HG02623 (cell line): ENCODE measurements at regions not wholly inside any gene's neighbourhood (a gene's known extent, or its start where the extent isn't known, plus 50 kb on each side); places are given as distances from the start of the nearest gene placed in this dataset.

Experiments used
- ATAC-seq: cut with Tn5 transposase; IDR thresholded peaks from one replicate; pipeline ENCODE4 v1.9.1; 2021; ENCODE audit warnings: moderate library complexity; ENCODE audit not compliant: unreplicated experiment

DNA sequence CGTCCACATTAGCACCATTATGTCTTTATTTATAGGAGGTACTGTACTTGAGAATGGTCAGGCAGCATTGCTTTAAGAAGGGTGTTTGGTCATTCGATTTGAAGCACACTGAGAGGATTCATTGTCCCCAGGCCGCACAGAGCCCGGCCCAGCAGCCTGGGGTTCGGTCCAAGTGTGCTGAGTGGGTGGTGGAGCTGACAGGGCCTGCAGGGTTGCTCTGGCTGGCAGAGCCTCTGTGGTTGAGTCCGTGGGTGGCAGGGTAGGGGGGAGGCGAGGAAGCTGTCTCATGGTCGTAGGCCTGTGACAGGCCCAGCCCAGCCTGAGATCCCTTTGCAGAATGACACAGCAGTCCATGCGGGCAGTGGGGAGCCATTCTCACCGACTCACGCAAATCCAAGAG is 227.7 kb upstream of the TOPAZ1 start:
- ATAC-seq = no peak

DNA sequence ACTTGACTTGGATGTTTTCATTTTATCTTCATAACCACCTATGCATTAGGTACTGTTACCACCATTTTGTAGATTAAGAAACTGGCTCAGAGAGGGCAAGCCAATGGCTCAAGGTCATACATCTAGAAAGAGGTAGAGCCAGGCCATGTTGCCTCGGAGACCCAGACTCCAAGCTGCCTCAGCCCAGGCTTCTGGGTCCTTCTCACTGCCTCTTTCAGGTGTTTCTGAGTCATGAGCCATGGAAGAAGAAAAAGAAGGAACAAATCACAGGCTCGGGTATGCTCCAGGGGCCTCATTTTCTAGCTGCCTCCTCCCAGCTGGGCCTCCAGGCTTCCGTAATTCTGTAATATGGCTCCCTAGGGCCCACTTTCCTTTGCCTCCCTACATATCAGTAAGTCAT is 226.5 kb upstream of the TOPAZ1 start:
- no peak for ATAC-seq

DNA sequence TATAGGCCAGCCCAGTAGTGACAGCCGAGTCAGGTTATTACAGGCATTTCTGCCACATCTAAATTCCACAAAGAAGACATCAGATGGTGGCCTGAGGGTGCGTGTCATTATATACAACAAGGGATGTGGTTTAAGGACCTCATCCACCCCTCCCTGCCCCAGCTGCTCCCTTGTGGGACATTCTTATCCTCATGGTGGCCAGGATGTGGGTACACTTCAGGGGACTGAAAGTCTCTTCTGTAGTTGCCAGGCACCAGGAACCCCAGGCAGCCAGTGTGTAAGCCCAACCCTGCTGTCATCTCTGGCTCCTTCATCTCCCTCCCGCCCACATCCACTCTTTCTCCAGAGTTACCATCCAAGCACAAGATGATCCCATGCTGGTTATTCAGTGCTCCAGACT is 224.9 kb upstream of the TOPAZ1 start:
- no peak for ATAC-seq

DNA sequence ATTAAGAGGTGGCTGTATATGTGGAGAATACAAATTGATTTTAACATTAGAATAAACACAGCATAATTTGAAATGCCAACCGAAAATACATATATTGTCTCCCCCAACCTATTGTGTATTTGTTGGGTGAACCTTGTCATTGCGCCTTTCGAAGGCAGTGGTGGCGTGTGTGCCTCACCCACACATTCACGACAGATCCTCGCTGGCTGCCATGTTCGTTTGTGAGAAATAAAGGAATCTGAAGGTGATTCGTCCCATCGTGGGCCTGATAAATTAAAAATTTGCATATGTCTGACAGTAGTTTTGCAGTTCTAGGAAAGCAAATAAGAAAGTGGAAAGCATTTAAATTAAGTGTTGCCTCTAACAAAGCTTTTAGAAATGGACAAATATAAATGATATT is 222.8 kb upstream of the TOPAZ1 start:
- ATAC-seq = no peak

DNA sequence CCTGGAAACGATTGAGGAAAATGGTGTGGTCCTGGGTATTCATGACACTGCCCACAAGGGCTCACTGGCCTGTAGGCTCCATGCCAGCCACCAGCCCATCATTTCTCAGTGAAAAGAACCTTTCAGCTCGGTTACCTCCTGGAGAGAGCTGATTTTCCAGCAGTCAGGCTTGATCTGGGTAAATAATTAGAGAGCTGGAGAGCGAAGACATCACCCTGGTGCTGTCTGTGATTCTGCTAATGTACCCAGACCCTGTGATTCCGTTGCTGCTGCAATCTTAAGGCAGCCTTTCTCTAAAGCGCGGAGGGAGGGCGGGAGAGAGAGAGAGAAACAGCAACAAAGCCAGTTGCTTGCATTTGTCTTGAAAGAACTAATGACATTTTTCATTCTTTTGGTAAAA is 221.9 kb upstream of the TOPAZ1 start:
- ATAC-seq = no peak

DNA sequence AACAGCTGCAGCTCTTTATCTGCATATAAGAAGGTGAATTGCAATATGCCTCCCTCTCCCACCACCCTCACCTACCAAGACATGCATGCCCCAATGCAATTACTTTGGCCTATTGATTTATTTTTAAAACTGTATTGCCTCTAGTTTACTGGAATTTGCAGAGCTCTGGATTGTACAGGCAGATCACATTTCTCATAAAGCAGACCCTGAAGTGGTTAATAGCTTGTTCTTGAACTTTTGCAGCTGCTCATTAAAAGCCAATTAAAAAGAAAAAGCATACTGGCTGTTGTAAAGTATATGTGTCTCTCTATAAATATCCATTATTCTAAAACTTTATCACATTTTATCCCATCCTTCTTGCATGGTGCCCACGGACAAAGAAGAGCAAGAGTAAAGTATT is 221.5 kb upstream of the TOPAZ1 start:
- no peak for ATAC-seq

DNA sequence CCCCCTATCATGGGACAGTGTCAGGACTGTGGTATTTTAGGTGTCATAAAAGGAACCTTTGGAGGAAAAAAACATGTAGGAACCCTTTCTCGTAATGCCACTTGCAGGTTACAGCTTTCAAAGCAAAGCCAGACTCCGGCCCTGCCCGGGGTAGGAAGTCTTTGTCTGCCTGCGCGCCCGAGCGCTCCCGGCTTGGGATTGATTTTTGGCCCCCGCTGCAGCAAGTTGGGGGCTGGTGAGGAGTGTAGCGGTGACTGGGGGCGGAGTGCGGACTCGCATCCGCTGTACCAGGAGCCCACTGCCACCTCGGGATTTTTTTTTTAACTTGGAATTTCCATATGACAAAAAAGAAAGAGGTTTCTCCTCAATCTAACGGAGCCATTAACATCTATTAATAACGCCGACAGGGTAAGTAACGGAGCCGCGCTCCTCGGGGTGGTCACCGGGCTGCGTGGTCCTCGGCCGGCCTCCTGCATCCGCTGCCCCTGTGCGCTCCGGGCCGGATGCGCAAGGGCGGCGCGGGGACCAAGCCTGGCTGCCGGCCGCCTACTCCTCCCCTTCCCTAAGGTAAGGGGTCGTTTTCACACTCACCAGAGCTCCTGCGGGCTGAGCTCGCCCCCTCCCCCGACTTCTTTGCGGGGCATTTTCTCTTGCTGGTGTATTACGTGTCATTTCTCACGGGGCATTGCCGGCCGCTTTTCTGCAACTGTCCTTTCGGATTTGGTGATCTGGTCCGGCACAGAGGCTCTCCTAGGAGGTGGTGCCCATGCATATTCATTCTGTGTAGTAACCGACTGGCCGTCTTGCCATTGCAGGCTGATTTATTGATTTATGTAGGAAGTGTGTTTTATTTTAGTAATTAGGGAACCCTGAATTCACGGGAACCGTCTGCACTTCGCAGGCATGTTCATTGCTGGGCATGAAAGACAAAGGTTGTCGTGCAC is 219.8 kb upstream of the TOPAZ1 start:
- ATAC-seq = no peak

DNA sequence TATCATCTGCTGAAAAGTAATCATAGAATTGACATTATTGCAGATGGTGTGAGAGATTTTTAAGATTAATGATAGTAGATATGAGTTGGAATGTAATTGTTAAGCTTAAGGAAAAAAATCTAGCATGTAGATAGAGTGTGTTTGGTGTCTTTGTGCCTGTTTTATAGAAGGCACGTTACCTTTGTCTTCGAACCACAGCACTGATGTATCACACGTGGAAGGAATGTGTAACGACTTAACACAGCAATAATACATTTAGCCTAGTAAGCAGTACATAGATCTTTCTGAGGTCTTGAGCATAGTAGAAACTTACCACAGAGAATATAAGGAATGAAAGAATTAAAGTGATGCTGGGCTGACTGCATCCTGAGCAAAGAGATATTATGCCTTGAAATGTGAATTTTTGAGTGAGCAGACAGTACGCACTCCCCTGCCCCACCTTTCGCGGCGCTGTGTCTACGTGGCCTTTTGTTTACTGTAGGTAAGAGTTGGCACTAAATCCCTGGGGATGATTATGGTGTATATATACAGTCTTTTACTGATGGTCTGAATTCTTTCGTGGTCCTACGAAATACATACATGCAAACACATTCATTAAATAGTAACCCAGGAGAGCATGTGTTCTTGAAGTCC is 217.6 kb upstream of the TOPAZ1 start:
- ATAC-seq = no peak

DNA sequence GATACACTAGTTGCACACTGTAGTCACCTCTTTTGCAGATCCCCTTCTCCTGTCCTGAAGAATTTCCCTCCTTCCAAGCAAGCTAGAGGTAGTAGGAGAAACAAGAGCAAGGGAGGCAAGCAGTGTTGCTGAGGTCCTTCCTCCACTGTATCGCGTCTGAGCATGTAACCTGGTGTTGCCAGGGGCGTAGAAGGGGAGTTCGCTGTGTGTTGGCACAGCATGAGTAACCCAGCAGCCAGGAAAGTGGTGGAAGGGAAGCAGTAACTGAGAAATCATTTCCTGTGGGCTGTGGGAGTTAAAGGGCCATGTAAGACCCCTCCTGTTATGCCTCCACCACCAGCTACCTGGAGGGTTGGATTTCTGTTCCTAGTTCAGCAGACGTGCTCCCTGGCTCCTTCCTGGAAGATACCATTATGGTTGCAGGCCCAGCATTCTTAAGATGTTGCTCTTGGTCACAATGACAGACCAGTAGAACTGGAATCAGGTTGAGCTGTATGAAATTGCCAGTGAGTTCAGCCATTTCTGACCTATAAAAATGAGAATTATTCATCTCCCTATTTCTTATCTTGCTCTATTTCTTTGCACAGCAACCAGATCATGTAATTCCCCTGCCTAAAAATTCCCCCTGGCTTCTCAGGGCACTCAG is 215.3 kb upstream of the TOPAZ1 start:
- no peak for ATAC-seq

DNA sequence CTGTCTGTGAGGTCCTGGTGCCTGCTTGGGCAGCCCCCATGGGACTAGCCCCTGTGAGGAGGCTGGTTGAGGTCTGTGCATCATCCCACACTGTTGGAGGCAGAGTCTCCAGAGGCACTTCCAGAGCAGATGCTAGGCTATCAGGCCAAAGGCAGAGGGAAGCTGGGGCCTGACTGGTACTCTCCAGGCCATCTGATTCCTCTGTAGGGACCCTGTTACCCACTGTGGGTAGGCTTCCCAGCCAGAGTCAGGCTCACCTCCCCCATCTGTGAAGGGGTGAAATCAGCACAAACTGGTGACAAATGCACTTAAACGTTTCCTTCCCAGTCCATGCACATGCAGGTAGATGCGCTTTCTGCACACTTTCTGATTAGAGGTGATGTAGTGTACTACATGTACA is 212.6 kb upstream of the TOPAZ1 start:
- ATAC-seq = no peak

DNA sequence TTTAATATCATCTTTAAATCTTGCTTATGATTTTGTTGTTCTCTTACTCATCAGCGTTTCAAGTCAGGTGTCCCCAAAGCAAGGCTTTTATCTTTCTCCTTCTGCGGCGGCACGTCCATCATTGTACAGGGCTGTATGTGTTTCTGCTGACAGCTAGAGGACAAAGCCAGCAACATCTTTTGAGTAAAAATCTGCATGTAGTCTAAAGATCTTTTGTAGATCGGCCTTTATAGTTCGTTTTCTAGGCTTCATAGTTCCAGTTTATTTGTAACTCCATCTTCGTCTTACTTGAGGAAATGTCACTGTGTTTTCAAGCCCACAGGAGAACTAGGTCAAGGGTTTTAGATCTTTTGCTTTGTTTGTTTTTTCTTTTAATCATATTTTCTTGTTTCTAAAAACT is 211.4 kb upstream of the TOPAZ1 start:
- no peak for ATAC-seq

DNA sequence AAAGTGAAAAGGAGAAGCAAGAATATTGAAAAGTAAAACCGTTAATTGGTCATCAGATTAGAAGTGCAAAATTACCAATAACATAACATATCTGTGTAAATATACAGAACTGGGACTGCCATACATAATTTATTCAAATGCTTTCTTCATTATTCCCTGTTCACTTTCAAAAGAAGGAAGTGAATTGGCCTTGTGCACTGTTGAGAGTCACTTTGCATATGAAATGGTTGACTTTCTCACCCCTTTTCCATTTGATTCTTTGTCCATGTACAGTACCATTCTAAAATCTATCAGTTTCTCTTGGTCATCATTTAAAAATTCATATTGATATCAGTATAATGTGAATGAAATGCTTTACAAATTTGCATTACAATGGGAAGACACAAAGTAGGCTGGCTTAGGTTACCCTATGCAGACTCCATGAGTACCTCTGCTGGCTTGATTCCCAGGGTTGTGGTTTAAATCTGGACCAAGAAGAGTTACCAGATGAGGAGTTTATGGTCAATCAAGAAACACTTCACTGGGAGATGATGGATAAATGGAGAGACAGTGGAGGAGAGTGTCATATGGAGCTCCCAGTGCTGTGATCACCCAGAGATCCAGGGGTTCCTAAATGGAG is 210.9 kb upstream of the TOPAZ1 start:
- no peak for ATAC-seq

DNA sequence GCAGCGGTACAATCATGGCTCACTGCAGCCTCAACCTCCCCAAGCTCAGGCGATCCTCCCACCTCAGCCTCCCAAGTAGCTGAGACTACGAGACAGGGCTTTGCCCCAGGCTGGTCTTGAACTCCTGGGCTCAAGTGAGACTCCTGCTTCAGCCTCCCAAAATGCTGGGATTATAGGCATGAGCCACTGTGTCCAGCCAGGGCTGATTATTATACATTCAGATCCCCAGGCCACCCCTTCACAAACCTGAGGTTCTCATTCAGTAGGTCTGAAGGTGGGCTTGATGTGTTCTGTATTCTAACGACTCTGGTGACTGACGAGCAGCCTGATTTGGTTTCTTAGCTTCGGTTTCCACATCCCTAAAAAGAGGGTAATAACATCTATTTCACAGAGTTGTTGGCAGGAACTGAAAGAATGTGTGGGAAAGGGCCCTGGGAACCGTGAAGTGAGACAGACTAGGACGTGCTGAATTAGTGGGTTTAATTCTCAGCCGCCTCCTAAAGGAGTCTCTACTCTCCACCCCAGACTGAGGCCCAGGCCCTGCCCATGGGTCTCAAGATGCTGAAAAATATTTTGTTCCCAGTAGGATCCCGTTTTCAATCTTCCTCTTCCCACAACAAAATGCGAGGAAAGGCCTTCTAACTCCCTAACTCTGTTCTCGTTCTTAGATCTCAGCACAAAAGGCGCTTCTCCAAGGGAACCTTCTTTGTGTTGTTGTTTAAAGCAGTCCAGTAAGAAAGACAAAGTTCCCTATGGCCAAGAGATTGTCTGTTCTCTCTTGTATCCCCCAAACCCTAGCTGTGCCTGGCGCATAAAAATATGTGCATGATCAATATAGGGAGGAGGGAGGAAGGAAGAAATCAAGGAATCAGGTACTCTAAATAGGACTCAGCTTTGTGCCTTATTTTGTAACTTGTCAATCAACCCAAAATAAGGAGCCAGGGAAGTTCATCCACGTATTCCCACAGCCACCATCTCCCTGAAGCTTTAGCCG is 210.0 kb upstream of the TOPAZ1 start:
- ATAC-seq = no peak

DNA sequence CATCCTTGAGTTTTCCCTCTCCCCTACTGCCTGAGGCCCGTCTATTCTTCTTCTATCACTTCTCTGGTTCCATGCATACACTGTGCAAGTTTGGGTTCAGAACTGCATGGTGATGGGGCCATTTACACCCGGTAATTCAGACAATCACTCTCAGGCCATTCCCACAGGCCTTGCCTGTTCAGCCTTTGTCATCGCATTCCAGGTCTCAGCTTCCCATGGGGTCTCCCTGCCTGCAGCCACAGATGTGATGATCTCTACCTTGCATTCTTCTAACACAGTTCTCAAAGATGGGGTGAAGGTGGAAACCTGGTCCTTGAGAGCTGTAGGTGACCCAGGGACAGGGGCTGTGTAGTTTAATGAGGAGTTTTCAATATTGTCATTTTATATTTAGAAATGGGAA is 209.2 kb upstream of the TOPAZ1 start:
- ATAC-seq = no peak

DNA sequence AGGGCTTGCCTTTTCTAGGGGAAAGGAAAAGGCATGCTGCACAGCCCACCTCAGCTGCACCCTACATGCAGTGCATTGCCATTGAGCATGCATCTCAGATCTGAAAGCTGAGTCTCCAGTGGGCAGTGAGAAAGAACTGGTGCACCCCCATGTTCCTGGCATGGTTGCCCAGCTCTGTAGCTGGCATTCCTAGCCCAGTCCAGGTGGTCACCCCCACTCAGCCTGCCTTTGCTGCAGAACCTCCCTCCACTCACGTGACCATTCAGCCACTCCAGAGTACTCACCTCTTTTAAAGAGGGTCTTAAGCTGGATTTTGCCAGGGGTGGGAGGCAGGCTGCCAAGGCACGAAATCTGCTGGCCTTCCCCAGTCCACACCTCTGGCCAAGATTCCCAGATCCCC is 208.6 kb upstream of the TOPAZ1 start:
- no peak for ATAC-seq

DNA sequence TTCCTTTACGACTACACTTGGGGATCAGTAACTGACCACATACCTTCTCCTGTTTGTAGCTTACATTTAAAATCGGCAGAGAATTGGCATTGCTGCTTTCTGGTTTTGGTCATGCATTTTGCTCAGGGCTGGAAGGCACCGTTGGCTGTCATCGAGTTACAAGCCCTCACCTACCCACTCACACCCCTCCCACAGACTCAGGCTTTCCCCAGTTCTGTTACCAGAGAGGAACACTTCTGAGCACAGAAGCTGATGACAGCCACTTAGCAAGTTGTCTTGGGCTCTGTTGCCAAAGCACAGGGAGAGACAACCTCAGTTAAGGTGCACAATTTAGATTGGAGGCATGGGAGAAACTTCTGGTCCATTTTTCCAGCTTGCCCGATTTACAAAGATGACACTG is 204.8 kb upstream of the TOPAZ1 start:
- no peak for ATAC-seq

DNA sequence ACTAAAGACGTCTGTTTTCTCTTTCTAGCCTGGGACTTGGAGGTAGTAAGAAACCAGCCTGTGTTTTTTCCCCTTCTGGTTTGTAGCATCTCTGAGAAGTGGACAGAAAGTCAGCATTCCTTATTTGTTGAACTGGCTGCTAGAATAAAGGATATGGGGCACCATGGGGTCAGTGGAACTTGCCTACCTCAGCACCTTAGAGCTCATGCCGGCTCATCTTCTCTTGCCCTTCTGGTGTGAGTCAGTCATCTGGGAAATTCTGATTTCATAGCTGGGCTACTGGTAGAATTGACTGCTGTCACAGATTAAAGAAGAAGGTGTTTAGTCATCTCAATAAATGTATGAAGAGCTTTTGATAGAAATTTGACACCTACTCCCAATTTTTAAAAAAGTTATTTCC is 202.7 kb upstream of the TOPAZ1 start:
- ATAC-seq = no peak

DNA sequence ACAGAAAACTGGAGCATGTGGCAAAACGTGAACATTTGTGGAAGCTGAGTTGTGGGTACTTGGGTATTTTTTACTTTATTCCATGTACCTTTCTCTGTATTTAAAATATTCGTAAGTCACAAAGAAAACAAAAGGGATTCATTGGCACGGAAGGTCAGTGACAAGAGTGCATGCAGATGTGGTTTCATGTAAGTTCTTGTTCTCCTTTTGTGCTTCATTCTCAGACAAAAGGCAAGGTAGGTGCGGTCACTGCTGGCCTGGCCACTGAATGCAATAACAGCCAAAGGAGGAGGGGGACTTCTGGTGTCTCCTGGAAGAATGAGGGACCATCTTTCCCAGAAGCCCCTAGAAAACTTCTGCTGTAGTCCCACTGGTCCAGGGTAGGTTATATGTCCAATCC is 200.0 kb upstream of the TOPAZ1 start:
- ATAC-seq = no peak

DNA sequence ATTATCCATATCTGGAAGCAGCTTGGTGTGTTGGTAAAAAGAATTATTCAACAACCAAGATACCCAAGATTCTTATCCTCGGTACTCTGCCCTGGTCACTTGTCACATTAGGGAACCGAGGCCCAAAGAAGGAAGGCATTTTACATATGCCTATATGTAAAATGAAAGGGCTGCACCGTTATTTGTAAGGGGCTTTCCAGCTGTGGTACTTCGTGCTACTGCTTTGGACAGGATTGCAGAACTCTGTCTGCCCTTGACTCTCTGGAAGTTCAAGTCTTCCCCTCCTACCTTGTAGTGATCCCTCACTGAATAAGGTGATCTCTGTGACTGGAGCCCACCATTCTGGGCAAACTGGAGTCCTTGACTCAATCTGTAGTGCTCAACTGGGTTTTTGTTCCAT is 198.9 kb upstream of the TOPAZ1 start:
- no peak for ATAC-seq

DNA sequence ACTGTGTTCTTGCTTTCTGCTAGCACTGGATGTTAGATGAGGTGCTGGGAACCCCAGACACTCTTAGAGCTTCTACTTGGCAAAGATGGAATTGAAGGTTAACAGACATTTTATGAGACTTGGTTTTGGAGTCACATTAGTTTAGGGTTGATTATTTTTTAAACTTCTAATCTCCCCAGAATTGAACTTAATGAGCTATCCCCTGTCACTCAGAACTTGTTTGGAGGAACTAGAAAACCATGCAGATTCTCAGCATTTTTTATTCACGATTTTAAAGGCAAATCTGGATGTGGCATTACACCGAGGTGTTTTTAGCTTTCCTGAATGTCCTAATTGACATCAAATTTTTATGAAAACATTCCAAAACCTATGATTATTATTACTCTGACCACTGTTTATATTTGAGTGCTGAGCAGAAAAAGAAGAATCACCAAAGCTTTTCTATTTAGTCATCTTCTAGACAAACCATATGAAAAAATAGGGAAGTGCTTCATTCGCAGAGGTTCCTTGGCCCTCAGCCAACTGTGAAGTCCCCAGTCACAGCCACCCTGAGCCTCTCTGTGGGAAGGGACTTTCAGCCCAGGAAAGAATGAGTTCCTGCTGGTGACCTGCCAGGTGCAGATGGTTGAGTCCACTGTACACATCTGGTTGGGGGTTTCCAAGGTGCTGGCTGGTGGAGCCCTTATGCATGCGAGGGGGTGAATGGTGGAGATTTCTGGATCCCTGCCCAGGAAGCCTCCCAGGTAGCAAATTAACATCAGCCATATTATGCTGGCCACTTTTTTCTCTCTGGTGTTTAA is 196.0 kb upstream of the TOPAZ1 start:
- ATAC-seq = peak; percentile 89
